Stromal cell of bone marrow (primary cell): ENCODE measurements at regions not wholly inside any gene's neighbourhood (a gene's known extent, or its start where the extent isn't known, plus 50 kb on each side); places are given as distances from the start of the nearest gene placed in this dataset.
"Not testable (repeated sequence)": the region's sequence is repeated elsewhere in the genome, so short reads cannot be mapped to it uniquely, and the experiment has no call there.

ENCODE experiments used
- DNase-seq: peaks from one replicate; pipeline ENCODE4 v3.0.0-alpha.2; 2012; ENCODE audit warnings: low read depth

DNA sequence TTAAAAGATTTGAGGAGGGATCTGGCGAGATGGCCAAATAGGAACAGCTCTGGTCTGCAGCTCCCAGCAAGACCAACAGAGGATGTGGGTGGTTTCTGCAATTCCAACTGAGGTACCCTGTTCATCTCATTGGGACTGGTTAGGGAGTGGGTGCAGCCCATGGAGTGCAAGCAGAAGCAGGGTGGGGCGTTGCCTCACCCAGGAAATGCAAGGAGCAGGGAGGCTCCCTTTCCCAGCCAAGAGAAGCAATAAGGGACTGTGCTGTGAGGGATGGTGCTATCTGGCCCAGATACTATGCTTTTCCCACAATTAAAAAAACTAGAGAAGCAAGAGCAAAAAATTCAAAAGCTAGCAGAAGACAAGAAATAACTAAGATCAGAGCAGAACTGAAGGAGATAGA lies 318.4 kb downstream of the PPP1R3A start:
- not testable (repeated sequence) for DNase-seq

DNA sequence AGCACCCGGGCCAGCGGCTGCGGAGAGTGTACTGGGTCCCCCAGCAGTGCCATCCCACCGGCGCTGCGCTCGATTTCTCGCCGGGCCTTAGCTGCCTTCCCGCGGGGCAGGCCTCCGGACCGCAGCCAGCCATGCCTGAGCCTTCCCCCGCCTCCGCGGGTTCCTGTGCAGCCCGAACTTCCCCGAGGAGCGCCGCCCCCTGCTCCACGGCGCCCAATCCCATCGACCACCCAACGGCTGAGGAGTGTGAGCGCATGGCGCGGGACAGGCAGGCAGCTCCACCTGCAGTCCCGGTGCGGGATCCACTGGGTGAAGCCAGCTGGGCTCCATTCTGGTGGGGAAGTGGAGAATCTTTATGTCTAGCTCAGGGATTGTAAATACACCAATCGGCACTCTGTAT lies 325.4 kb downstream of the PPP1R3A start:
- not testable (repeated sequence) for DNase-seq

DNA sequence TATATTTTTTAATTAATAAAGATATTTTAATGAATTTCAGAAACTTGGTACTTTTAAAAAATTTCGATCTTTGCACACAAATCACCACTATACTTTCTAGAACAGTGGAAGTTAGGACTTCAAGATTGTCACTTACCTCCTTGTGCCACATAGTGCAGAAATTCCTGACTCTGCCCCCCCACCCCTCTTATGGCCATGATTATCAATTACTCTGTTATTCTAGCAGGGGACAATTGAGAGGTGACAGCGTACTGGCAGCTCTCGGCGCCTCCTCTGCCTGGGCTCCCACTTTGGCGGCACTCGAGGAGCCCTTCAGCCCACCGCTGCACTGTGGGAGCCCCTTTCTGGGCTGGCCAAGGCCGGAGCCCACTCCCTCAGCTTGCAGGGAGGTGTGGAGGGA lies 325.9 kb downstream of the PPP1R3A start:
- not testable (repeated sequence) for DNase-seq

DNA sequence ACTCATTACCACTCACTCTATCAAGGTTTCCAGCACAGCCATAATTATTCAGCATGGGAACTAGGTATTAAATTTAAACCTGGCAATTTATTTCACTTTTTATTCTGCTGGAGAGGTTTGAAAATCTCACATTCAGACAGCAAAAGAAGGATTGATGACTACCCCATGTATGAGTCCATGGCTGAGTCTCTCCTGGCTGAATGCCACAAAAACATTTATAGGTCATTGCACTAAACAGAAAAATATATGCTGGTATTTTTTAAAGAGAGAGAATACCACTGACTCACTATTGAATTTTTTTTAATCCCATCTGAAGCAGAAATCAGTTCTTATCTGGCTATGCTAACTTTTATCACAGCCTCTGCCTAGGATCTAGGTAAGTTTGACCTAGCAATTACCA lies 336.3 kb downstream of the PPP1R3A start:
- DNase-seq, result peak; percentile 9

DNA sequence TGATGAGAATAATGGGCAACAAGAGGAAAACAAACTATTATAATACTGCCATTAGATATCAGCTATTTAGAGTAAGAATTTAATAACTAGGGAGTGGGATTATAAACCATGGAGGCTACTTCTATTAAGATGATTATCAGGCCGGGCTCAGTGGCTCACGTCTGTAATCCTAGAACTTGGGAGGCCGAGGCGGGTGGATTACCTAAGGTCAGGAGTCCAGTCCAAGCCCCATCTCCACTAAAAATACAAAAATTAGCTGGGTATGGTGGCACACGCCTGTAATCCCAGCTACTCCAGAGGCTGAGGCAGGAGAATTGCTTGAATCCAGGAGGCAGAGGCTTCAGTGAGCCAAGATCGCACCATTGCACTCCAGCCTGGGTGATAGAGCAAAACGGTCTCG lies 355.6 kb downstream of the PPP1R3A start:
- DNase-seq, result not testable (repeated sequence)

DNA sequence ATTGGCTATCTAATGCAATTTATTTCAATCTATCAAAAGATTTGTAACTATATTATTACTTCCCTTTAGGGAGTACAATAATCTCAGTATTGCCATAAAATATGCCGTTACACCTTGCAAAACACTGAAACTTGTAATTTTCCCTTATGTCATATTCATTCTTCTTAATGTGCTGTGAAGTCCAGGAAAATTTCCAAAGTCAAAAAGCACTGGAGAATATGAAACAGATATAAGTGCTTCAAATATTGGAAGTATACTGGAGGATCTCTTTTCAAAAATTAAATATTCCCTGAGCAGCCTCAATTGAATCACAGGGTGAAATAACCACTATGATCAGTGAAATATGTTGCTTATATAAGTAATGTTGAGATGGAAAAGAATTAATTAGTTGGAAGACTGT lies 356.0 kb downstream of the PPP1R3A start:
- no peak for DNase-seq

DNA sequence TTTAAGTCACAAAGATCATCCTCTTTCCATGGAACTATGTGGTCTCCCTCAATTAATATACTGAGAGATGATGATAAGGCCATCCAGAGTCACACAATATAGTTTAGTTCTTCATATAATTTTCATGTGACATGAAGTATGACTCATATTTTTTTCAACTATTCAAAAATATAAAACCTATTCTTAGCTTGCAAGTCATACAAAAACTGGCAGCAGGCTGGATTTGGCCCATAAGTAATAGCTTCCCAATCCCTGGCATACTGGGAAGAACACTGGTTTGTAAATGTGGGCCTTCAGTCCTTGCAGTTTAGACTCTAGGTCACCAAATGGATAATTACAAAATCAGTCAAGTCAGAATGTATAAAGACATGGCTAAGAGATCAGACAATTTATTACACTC lies 356.6 kb downstream of the PPP1R3A start:
- DNase-seq, result peak; percentile 21

DNA sequence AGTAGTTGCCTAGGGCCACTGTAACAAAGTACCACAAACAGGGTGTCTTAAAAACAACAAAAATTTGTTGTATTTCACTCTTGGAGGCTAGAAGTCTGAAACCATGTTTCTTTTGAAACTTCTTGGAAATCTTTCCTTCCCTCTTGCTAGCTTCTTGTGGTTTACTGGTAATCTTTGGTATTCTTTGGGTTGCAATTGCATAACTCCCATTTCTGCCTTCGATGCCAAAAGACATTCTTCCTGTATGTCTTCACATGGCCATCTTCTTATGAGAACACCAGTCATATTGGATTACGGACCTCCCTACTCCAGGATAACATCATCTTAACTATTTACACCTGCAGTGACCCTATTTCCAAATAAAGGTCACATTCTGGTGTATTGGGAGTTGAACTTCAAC lies 357.4 kb downstream of the PPP1R3A start:
- peak; percentile 33 for DNase-seq

DNA sequence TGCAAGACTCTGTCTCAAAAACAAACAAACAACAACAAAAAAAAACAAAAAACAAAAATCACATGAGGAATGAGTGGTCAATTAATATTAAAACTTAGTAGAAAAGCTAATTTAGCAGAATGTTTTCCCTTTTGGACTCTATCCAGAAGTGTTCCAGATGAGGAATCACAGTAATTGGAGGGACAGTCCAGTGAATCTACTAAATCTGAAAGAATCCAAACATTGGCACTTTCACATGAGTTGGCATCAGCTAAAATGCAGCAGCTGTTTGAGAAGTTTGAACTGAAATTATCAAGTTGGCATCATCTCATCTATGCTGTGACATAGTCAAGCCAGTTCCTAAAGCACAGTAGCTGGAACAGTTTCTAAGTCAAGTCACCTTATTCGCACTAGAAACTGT lies 367.8 kb downstream of the PPP1R3A start:
- DNase-seq, result no peak

DNA sequence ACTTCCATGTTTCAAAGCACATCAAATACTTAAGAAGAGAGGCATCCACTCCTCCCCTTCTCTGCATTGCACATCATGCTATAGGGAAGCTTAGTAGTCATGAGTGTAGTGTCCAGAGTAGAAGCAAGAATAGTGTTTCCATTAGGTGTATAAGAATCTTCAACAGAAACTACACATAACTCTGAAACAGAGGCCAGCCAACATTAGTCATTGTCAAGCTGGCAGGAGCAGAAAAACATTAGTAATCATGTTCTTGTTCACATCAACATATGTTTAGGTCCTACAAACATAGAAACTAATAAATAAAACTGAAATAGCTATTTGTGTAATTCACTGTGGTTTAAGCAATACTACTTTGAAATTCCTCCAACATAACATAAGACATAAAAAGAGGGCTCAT lies 370.2 kb downstream of the PPP1R3A start:
- DNase-seq, result no peak

DNA sequence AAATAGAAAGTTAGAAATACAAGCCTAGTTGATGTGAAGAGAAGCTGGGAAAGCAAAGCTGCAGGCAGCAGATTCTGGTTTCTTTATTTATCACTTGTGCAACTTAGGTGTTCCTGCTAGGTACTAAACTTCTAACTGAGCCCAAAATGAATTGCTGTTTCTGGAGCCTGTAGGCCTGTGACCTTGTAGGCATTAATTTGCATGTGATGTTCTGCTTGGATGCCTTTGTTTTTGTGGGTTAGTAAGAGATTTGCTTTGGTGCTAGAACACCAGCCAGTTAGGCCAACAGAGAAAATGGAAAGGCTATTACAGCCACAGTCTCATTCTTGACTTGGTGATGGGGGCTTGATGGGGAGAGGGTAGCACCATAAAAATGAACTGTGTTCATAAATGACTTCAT lies 370.7 kb downstream of the PPP1R3A start:
- no peak for DNase-seq

DNA sequence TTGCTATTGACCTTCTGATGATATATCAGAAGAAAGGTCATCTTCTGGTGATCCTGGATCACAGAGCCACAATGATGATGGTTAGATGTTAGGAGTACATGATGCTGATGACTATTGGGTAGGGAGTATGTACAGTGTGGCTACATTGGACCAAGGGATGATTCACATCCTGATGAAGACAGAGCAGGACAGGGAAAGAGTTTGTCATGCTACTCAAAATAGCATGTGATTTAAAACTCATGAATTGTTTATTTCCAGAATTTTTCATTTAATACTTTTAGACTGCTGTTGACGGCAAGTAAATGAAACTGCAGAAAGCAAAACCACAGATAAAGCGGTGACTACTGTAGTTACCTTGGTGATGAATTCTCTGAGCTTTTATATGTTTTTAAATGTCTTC lies 397.3 kb downstream of the PPP1R3A start:
- DNase-seq, result peak; percentile 9

DNA sequence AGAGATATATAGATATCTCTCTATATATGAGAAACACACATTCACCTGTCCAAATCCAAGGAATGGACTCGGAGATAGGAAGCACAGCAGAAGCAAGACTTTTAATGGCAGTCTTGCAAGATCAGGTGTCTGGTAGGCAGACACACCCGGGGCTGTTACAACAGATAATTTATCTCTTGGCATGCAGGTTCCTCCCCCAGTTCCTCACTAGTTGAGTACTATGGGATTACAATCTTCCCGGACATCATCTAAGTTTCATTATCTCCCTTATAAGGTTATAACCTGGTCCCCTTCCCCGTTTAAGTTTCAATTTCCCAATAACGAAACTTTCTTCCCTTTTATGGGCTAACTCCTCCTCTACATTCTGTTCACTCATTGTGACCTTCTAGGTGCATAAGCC lies 399.3 kb downstream of the PPP1R3A start:
- DNase-seq, result no peak

DNA sequence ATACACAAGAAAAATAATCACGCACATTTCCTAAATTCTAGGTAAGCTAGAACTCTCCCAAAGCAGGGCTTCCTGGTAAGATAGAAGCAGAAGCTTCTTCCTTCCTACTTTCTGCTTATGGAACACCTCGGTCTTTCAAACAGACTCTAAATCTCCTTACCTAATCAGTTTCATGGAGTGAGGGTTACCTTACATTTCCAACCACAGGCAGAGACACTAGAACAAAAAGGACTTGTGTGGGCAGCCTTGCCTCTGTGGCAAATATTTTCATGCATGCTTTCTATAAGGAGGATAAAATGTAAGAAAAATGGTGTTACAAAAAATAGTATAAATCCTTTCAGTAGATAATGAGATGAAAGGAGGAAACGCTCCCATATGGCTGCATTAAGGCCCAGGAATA lies 386.3 kb upstream of the SMIM30 start:
- no peak for DNase-seq

DNA sequence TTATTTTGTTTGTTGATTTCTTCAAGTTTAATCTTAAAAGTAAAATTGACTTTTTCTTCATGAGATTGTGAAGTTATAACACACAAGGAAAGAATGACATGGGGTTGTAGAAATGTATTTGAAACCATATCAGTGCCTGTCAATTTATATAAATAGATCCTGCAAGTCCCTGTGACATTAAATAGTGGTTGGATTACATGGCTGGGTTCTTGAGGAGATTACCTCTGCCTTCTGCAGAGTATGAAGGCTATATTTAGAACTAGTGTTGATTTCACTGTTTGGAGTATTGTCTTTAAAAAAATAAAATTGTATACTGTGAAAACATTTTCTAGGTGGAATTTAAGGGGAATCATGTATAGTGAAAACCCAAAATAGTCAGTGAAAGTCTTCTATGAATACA lies 385.8 kb upstream of the SMIM30 start:
- no peak for DNase-seq

DNA sequence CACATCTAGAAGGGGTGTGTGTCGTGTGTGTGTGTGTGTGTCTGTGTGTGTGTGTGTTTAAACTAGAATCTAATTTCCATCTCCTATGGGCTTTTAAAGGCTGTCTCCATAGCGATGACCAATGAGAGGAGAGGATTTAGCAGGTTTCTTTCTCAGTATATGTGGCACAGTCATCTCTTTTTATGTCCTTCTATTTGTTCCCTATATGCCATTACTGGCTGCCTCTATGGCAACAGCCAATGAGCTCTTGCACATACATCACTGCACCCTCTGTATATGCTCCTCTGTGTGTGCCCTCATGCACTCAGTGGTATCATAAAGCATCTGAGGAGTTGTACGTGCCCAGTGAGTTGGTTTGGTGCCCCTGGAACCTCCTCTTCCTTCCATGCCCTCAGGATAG lies 378.2 kb upstream of the SMIM30 start:
- not testable (repeated sequence) for DNase-seq

DNA sequence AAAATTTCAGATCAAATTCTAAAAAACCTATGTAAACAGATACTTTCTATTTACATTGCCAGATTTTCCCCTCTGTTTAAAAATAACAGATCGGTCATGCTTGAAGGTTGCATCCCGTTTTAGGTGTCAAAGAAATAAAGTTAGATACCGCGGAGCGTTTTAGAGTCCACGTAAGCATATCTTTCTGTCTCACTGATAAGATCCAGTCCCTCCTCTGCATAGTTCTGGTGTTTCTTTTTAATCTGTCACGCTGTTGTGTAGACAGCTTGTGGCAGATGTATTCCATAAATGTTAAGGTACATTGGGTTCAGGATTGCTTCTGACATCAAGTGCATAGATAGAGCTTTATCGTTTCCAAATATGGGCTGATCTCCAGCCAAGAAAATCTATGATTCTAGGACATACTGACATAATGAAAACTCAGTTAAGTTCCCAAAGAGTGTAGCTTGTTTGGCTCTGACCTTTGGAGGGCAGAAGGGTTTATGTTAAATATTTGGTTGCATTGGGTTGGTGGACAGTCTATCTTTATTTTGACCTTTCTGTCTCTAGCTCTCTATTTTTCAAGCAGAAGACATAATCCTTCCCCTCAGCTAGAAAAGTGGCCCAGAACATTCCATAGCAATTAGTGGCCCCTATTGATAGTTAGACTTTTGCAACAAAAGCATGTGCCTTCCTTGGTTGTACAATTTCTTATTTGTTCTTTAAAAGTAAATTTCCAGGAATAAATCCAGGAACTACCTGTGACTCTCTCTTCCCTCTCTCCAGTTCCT lies 376.6 kb upstream of the SMIM30 start:
- DNase-seq, result not testable (repeated sequence)

DNA sequence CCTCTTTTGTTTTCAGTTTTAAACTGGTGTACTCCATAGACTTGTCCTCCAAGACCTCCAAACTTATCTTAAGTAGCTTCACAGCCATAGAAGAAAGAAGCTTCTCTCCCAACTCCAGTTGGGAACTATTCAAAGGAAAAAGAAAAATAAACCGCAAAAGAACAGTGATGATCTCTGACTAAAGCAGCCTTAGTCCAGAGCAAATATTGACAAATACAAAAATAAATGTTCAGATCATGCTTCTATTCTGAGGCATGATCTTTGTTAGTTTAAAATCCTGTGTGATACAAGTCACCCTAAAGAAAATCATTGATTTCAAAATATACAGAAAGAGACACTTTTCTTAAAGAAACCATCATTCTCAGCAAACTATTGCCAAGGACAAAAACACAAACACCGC lies 373.0 kb upstream of the SMIM30 start:
- peak; percentile 3 for DNase-seq

DNA sequence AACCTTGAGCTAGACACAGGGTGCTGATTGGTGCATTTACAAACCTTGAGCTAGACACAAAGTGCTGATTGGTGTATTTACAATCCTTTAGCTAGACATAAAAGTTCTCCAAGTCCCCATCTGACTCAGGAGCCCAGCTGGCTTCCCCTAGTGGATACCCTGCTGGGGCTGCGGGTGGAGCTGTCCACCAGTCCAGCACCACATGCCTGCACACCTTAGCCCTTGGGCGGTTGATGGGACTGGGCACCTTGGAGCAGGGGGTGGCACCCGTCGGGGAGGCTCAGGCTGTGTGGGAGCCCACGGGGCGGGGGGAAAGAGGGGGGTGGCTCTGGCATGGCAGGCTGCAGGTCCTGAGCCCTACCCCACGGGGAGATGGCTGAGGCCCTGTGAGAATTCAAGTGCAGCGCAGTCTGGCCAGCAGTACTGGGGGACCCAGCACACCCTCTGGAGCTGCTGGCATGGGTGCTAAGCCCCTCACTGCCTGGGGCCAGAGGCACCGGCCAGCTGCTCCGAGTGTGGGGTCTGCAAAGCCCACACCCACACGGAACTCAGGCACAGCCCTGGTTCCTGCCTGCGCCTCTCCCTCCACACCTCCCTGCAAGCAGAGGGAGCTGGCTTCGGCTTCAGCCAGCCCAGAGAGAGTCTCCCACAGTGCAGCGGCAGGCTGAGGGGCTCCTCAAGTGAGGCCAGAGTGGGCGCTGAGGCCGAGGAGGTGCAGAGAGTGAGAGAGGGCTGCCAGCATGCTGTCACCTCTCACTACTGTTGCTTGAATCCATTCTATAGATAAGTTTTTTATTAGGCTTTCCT lies 369.8 kb upstream of the SMIM30 start:
- DNase-seq, result no peak

DNA sequence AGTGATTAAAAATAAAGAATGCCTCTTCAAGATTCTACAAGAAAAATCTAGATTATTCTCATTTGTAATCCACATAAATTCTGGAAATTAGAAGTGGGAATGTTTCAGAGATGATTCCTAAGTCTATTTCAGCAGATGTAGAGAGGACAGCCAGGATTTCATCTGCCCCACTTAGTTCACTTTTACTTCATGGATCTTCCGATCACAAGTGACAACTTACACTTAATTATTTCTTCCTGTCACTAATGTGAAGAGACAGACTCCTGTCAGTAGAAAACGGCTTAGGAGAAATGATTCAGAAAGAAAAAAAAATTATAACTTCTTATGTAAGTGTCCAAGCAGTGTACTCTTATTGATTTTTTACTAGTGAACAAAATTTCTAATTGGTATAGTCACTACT lies 368.2 kb upstream of the SMIM30 start:
- no peak for DNase-seq

DNA sequence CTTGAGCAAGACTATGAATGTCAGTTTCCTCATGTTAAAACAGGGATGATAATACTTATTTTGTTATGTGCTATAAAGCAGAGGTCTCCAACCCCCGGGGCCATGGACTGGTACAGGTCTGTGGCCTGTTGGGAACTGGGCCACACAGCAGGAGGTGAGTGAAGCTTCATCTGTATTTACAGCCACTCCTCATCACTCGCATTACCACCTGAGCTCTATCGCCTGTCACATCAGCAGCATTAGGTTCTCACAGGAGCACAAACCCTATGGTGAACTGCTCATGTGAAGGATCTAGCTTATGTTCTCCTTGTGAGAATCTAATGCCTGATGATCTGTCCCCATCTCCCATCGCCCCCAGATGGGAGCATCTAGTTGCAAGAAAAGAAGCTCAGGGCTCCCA lies 365.3 kb upstream of the SMIM30 start:
- no peak for DNase-seq

DNA sequence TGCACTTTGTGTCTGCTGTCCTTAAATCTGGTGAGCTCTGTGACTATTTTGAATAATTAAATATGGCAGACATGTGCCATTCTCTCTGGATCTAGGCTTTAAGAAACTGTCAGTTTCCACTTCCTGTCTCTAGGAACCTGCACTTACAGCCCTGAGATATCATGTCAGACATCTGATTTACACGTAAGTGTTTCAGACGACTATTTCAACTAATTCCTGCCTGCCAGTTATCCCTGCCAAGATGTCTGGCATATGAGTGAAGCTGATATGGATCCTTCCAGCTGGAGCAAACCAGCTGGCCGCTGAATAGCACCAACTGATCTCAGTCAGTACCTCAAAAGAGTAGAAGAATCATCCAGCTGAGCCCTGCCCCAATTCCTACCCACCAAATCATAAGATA lies 362.2 kb upstream of the SMIM30 start:
- DNase-seq, result no peak

DNA sequence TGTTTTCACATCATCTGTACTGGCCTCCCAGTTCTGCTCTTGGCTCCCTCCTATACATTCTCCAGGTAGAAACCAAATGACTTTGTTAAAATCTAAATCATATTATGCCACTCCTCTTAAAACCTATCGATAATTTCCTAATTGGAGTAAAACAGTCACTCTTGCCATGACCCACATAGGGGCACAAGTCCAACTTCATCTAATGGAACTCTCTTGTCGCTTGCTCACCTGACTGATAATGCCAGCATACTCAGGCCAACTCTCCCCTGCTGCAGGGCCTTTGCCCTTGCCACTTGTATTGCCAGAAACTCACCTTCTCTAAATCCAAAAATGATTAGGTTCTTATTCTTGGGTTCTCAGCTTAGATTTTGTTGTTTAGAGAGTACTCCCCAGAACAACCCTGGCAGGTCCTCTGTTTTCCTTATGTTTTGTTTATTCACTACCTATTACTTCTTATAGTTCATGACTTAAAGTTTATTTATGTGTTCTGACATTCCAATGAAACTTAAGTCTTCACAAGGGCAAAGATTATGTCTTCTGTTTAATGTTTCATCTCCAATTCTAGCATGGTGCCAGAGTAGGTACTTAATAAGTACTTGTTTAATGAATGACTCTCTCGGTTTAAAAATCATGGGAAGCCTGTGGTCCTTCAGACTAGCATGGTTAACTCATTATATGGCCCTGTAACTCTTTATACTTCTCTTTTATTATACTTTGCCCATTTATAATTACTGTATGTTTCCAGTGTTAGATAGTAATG lies 345.9 kb upstream of the SMIM30 start:
- no peak for DNase-seq
